ENCODE measurements at regions not wholly inside any gene's neighbourhood (a gene's known extent, or its start where the extent isn't known, plus 50 kb on each side); places are given as distances from the start of the nearest gene placed in this dataset.

GRCh38 chr10:108141064-108141463, 976.6 kb upstream of the SORCS1 start:
- no peak for DNase-seq

GRCh38 chr10:108132303-108132702, 967.8 kb upstream of the SORCS1 start:
- peak; percentile 2 for DNase-seq

GRCh38 chr10:108130575-108130974, 966.1 kb upstream of the SORCS1 start:
- DNase-seq, result no peak

GRCh38 chr10:108112218-108112617, 947.7 kb upstream of the SORCS1 start:
- DNase-seq, result peak; percentile 29

- DNase-seq, result no peak
Measured at GRCh38 chr10:108104551-108105156, 940.1 kb upstream of the SORCS1 start.

GRCh38 chr10:108097258-108097657, 932.8 kb upstream of the SORCS1 start:
- no peak for DNase-seq

- DNase-seq, result no peak
Measured at GRCh38 chr10:108095932-108096925, 931.7 kb upstream of the SORCS1 start.

- no peak for DNase-seq
Measured at GRCh38 chr10:108090476-108091215, 926.1 kb upstream of the SORCS1 start.

- no peak for DNase-seq
Measured at GRCh38 chr10:108086502-108086901, 922.0 kb upstream of the SORCS1 start.

- DNase-seq, result no peak
Measured at GRCh38 chr10:108082596-108082995, 918.1 kb upstream of the SORCS1 start.

- no peak for DNase-seq
Measured at GRCh38 chr10:108078263-108078662, 913.8 kb upstream of the SORCS1 start.

- DNase-seq, result no peak
Measured at GRCh38 chr10:108072466-108072865, 908.0 kb upstream of the SORCS1 start.

- no peak for DNase-seq
Measured at GRCh38 chr10:108070789-108071188, 906.3 kb upstream of the SORCS1 start.

GRCh38 chr10:108069096-108069495, 904.6 kb upstream of the SORCS1 start:
- DNase-seq, result no peak

- DNase-seq, result no peak
Measured at GRCh38 chr10:108064746-108065260, 900.3 kb upstream of the SORCS1 start.

- peak; percentile 38 for DNase-seq
Measured at GRCh38 chr10:108060246-108060645, 895.7 kb upstream of the SORCS1 start.

- no peak for DNase-seq
Measured at GRCh38 chr10:108055506-108055905, 891.0 kb upstream of the SORCS1 start.

GRCh38 chr10:108052981-108053380, 888.5 kb upstream of the SORCS1 start:
- DNase-seq, result peak; percentile 85

GRCh38 chr10:108051218-108051617, 886.7 kb upstream of the SORCS1 start:
- no peak for DNase-seq

- DNase-seq, result no peak
Measured at GRCh38 chr10:108050626-108051025, 886.1 kb upstream of the SORCS1 start.

GRCh38 chr10:108049668-108050067, 885.2 kb upstream of the SORCS1 start:
- DNase-seq, result no peak

GRCh38 chr10:108048898-108049297, 884.4 kb upstream of the SORCS1 start:
- DNase-seq, result no peak
